K562 (cell line): ENCODE measurements at regions not wholly inside any gene's neighbourhood (a gene's known extent, or its start where the extent isn't known, plus 50 kb on each side); places are given as distances from the start of the nearest gene placed in this dataset.
A peak's percentile ranks its signal among the peaks of the same experiment; 100 is the strongest.

Experiments
- CREB3 ChIP-seq: fragments of 450-650 bp; conservative IDR thresholded peaks from 2 replicates; pipeline ENCODE4 v1.6.1; 2016; ENCODE audit warnings: missing genetic modification characterization, low read depth, mild to moderate bottlenecking, missing compliant biosample characterization, moderate library complexity
- E2F4 ChIP-seq: sonication (generic); formaldehyde crosslinking; IDR thresholded peaks from 2 replicates; pipeline ENCODE4 v1.8.0; 2022; ENCODE audit warnings: mild to moderate bottlenecking, low read depth, missing genetic modification reagents
- ETS1 ChIP-seq: conservative IDR thresholded peaks from 2 replicates; pipeline ENCODE4 v1.6.1; 2011; ENCODE audit warnings: low read depth, mild to moderate bottlenecking, low read length; ENCODE audit not compliant: control insufficient read depth
- GMEB1 ChIP-seq: fragments of 250-450 bp; sonication (Bioruptor Pico); IDR thresholded peaks from 2 replicates; pipeline ENCODE4 v1.4.0; 2020; ENCODE audit warnings: mild to moderate bottlenecking
- STAT5B ChIP-seq: fragments of 250-450 bp; sonication (Bioruptor Pico); IDR thresholded peaks from 2 replicates; pipeline ENCODE4 v1.8.0; 2021; ENCODE audit warnings: mild to moderate bottlenecking, inconsistent platforms
- TRIM25 ChIP-seq: fragments of 450-650 bp; IDR thresholded peaks from 2 replicates; pipeline ENCODE4 v1.7.0; 2016; ENCODE audit warnings: borderline replicate concordance
- ZMIZ1 ChIP-seq, 2 experiments: fragments of 150-350 bp in 1 of 2; IDR thresholded peaks; 2 replicates each; pipeline ENCODE4 v1.6.1; 2012 to 2016; ENCODE audit warnings: low read depth in 2 of 2, low read length in 2 of 2, mild to moderate bottlenecking in 1 of 2, moderate library complexity in 1 of 2
- ZNF398 ChIP-seq: fragments of 250-450 bp; sonication (Bioruptor Pico); IDR thresholded peaks from 2 replicates; pipeline ENCODE4 v1.8.0; 2021; ENCODE audit warnings: moderate library complexity, mild to moderate bottlenecking, inconsistent platforms

GRCh38 chr1:157279138-157279801 is 141.1 kb upstream of the ETV3 start (continued):
- TF ChIP-seq ZMIZ1 (IDR thresholded peaks at IDR 0.05; ENCODE audit: low read depth in 2 of 2, low read length in 2 of 2) (peak in 1 of 2 experiments; percentile 96; a peak in 2 of 4 replicates), ETS1 (peak; percentile 83; the same call in 1 of the 2 replicates), E2F4 (no peak), GMEB1 (CRISPR knock-in tag) (no peak), STAT5B (no peak), TRIM25 (no peak), CREB3 (tag) (no peak), ZNF398 (no peak)
